ENCODE measurements at regions not wholly inside any gene's neighbourhood (a gene's known extent, or its start where the extent isn't known, plus 50 kb on each side); places are given as distances from the start of the nearest gene placed in this dataset.

DNA sequence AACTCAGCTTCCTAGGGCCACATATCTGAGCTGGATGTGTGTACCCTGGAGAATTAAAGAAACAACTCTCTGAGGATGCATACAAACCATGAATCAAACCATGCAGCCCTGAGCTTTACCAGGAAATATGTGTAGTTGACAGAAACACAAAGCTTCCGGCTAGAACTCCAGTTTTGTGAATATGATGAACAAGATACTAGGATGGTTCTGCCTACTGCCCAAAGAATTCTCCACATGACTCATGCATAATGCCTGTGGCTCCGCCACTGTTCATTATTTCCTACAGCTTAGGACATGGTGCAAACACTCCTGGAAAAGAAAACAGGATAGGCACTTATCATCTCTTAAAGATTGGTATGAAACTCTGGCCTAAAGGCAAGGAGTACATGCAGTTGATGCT lies 343.4 kb downstream of the DNAH5 start:
- TF ChIP-seq, protein P1, sequence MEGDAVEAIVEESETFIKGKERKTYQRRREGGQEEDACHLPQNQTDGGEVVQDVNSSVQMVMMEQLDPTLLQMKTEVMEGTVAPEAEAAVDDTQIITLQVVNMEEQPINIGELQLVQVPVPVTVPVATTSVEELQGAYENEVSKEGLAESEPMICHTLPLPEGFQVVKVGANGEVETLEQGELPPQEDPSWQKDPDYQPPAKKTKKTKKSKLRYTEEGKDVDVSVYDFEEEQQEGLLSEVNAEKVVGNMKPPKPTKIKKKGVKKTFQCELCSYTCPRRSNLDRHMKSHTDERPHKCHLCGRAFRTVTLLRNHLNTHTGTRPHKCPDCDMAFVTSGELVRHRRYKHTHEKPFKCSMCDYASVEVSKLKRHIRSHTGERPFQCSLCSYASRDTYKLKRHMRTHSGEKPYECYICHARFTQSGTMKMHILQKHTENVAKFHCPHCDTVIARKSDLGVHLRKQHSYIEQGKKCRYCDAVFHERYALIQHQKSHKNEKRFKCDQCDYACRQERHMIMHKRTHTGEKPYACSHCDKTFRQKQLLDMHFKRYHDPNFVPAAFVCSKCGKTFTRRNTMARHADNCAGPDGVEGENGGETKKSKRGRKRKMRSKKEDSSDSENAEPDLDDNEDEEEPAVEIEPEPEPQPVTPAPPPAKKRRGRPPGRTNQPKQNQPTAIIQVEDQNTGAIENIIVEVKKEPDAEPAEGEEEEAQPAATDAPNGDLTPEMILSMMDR (IDR thresholded peaks at IDR 0.05; ENCODE audit: borderline replicate concordance): no peak
- H3K27me3 ChIP-seq (ENCODE audit: low read depth): no peaks in the 10 kb centered on the region
- intact Hi-C loops (cut with micrococcal nuclease): no loop called here
- H3K9me3 ChIP-seq (replicated peaks): peaks cover 14% of the 10 kb centered on the region
- H3K27ac ChIP-seq (replicated peaks): no peak overlapping the region
- no peak for DNase-seq
- no peaks in the 10 kb centered on the region for H3K4me1 ChIP-seq
- H3K36me3 ChIP-seq: no peaks in the 10 kb centered on the region
- no peak overlapping the region for H3K4me3 ChIP-seq

DNA sequence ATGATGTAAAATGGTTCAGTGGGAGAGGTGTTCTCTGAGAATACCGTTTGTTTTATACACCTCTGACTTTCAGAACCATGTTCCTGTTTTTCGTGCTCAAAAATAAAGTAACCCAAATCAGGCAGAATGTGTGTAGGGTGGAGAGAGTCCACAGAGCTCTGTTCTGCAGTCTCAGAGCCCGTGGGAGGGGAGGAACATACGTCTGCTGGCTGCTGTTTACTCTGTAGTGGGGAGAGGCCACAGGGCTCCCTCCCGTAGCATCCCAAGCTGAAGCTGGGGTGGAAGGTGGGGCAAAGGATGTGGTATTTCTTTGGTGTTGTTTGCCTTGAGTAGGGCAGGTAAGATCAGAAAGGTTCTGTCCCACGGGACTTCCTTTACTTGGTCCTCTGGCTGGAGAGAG lies 348.5 kb downstream of the DNAH5 start:
- DNase-seq: no peak
- Histone ChIP-seq H3K27me3 (ENCODE audit: low read depth) (no peaks in the 10 kb centered on the region), H3K27ac (replicated peaks) (no peak overlapping the region), H3K9me3 (replicated peaks) (peaks cover 14% of the 10 kb centered on the region), H3K36me3 (no peaks in the 10 kb centered on the region), H3K4me3 (no peak overlapping the region), H3K4me1 (no peaks in the 10 kb centered on the region)
- TF ChIP-seq, protein P1 (IDR thresholded peaks at IDR 0.05; ENCODE audit: borderline replicate concordance): no peak
- intact Hi-C loops (cut with micrococcal nuclease): no loop called here

GRCh38 chr5:13591621-13592020 lies 352.9 kb downstream of the DNAH5 start:
- TF ChIP-seq, protein P1 (IDR thresholded peaks at IDR 0.05; ENCODE audit: borderline replicate concordance): no peak
- H3K27me3 ChIP-seq (ENCODE audit: low read depth): no peaks in the 10 kb centered on the region
- no peak for DNase-seq

DNA sequence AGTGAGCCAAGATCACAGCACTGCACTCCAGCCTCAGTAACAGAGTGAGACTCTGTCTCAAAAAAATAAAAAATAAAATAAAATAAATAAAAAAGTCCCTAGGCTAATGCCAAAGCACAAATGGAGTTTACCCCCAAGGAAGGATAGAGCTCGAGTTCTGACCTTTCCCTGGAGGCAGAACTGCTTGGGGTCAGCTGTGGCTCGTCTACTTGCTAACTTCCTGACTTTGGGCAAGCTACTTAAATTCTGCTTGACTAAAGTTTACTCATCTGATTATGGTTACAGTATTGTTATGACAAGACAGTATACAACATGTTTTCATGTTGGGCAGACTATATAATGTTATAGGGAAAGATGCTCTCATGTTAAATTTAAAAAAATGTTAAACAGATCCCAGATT lies 359.2 kb downstream of the DNAH5 start:
- TF ChIP-seq, protein P1 (IDR thresholded peaks at IDR 0.05; ENCODE audit: borderline replicate concordance): no peak
- Histone ChIP-seq H3K27me3 (ENCODE audit: low read depth) (no peaks in the 10 kb centered on the region), H3K9me3 (replicated peaks) (no peaks in the 10 kb centered on the region), H3K36me3 (no peaks in the 10 kb centered on the region), H3K27ac (replicated peaks) (no peak overlapping the region), H3K4me1 (no peaks in the 10 kb centered on the region), H3K4me3 (no peak overlapping the region)
- intact Hi-C loops (cut with micrococcal nuclease): no loop called here
- DNase-seq: no peak

More at GRCh38 chr5:13591621-13592020, 352.9 kb downstream of the DNAH5 start:
- intact Hi-C loops (cut with micrococcal nuclease): no loop called here
- Histone ChIP-seq H3K36me3 (no peaks in the 10 kb centered on the region), H3K27ac (replicated peaks) (no peak overlapping the region), H3K4me3 (no peak overlapping the region), H3K9me3 (replicated peaks) (no peaks in the 10 kb centered on the region), H3K4me1 (no peaks in the 10 kb centered on the region)

GRCh38 chr5:13581914-13582313 lies 362.6 kb downstream of the DNAH5 start:
- Histone ChIP-seq H3K9me3 (replicated peaks) (no peaks in the 10 kb centered on the region), H3K27ac (replicated peaks) (no peak overlapping the region), H3K4me1 (no peaks in the 10 kb centered on the region), H3K4me3 (no peak overlapping the region), H3K27me3 (ENCODE audit: low read depth) (no peaks in the 10 kb centered on the region), H3K36me3 (no peaks in the 10 kb centered on the region)
- TF ChIP-seq, protein P1 (IDR thresholded peaks at IDR 0.05; ENCODE audit: borderline replicate concordance): no peak
- intact Hi-C loops (cut with micrococcal nuclease): no loop called here
- DNase-seq: no peak

- H3K9me3 ChIP-seq (replicated peaks): no peaks in the 10 kb centered on the region
- DNase-seq: no peak
- intact Hi-C loops (cut with micrococcal nuclease): no loop called here
- no peaks in the 10 kb centered on the region for H3K36me3 ChIP-seq
- no peak overlapping the region for H3K4me3 ChIP-seq
- no peaks in the 10 kb centered on the region for H3K4me1 ChIP-seq
- H3K27me3 ChIP-seq (ENCODE audit: low read depth): no peaks in the 10 kb centered on the region
- TF ChIP-seq, protein P1 (IDR thresholded peaks at IDR 0.05; ENCODE audit: borderline replicate concordance): no peak
- H3K27ac ChIP-seq (replicated peaks): no peak overlapping the region
These were observed 363.4 kb downstream of the DNAH5 start for GRCh38 chr5:13581132-13581531.

All from left ventricle myocardium inferior (tissue), 1 donor.